HG03575 (cell line): ENCODE measurements at regions not wholly inside any gene's neighbourhood (a gene's known extent, or its start where the extent isn't known, plus 50 kb on each side); places are given as distances from the start of the nearest gene placed in this dataset.
A peak's percentile ranks its signal among the peaks of the same experiment; 100 is the strongest.

ENCODE experiments used
- ATAC-seq: cut with Tn5 transposase; IDR thresholded peaks from one replicate; pipeline ENCODE4 v1.9.1; 2021; ENCODE audit not compliant: unreplicated experiment, insufficient number of reproducible peaks, low FRiP score; ENCODE audit errors: extremely low read depth

- no peak for ATAC-seq
Observed at GRCh38 chr2:221197225-221197856, 374.8 kb downstream of the EPHA4 start.

DNA sequence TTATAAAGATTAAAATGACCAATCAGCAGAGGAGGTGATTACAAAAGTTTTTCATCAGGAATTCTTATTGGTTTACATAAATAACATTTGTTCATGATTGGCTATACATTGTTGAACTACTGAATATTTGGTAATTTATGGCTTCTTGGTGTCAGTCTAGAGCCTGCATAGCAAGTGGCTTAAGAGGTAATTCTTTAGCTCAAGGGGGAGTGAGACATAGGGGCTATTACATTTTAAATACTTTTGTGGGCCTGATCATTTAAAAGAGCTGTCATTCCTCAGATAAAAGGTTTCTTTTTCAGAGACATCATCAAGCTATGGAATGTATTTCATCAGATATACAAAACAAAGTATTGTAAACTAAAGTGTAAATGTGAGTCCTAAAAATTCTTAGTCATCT lies 373.8 kb downstream of the EPHA4 start:
- ATAC-seq, result no peak

GRCh38 chr2:221200184-221200839 lies 371.8 kb downstream of the EPHA4 start:
- no peak for ATAC-seq

- ATAC-seq, result no peak
Observed at GRCh38 chr2:221202431-221202830, 369.7 kb downstream of the EPHA4 start.

DNA sequence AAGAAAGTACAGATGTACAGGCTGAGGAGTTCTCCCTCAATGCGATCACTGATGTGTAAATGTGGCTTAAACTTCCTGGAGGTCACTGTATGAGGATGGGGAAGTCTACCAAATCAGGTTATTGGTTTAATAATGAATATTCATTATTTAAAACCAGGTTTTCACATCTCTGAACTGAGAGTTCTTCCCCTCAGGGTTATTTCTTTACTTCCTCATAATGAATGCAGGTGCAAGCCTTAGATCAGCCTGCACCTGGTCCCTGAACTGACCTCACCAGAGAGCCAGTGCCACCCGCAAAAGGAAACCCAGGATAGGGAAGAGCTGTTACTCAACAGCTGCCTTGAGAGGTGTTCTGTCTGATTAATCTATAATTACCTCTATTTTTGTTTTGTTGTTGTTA lies 369.0 kb downstream of the EPHA4 start:
- peak; percentile 67 for ATAC-seq

GRCh38 chr2:221203856-221204255 lies 368.2 kb downstream of the EPHA4 start:
- no peak for ATAC-seq

- ATAC-seq, result no peak
Observed at GRCh38 chr2:221204699-221205098, 367.4 kb downstream of the EPHA4 start.

DNA sequence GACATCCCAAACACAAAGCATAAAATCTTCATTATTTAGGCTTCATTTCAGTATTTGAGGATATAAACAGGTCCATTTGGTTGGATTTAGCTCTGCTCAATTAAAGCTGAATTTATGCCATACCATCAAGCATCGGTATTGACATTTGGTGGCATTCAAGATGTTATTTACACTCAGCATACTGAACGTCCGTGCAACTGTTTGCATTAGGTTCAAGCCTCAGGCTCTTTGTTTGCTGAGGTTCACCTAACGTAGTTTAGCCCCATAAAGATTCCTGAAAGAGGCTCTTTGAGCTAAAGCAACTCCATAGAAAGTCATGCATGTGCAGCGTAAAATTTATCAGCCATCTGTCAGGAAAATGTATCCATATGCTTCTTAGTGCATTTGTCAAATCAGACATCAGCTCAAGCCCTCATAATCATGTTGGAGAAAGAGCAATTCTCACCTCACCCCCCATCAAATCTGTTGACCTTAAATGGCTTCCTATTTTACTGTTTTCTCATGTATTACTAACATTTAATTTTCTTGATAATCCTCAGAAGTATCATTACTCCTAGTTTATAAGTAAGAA lies 366.9 kb downstream of the EPHA4 start:
- no peak for ATAC-seq

DNA sequence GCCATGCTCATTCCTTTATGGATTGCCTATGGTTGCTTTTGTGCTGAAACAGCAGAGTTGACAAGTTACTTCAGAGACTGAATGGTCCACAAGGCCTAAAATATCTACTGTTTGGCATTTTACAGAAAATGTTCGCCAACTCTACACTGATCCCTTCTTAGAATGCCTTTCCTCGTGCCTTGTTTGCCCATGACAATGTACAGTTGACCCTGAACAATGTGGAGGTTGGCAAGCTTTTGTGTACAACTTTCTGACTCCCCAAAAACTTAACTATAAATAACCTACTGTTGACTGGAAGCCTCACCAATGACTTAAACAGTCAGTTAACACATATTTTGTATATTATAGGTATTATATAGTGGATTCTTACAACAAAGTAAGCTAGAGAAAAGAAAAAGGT lies 361.4 kb downstream of the EPHA4 start:
- ATAC-seq, result no peak

- ATAC-seq, result no peak
Observed at GRCh38 chr2:221211653-221212052, 360.5 kb downstream of the EPHA4 start.

DNA sequence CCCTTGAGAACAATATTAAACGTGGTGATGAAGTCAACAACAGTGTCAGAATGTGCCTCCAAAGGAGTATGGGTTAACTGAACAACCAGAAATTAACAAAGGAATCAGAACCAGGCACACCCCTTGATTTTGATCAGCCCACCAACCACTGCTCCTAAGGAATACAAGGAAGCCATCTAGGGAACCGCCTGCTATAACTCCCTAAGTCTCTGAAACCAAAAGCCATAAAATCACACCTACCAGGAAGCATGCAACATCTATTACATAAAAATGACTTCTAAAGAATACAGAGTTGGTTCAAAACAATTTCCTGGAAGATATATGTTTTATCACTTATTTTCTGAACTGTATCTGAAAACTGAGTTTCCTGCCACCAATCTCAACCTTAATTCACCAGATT lies 360.0 kb downstream of the EPHA4 start:
- no peak for ATAC-seq

DNA sequence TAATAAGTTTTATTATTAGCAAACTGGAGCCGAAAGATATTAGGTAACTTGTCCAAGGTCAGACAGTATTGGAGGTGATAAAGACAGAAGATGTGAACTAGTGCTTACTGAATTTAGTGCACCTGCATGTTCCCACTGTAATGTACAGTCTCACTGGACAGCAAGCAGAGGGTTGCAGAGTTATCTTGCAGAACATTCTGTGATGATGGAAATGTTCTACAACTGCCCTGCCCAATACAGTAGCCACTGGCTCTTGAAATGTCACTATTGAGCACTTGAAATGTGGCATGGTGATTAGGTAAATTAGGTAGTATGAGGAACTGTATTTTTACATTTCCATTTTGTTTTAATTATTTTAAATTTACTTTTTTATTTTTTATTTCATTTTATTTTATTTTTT lies 356.6 kb downstream of the EPHA4 start:
- no peak for ATAC-seq

DNA sequence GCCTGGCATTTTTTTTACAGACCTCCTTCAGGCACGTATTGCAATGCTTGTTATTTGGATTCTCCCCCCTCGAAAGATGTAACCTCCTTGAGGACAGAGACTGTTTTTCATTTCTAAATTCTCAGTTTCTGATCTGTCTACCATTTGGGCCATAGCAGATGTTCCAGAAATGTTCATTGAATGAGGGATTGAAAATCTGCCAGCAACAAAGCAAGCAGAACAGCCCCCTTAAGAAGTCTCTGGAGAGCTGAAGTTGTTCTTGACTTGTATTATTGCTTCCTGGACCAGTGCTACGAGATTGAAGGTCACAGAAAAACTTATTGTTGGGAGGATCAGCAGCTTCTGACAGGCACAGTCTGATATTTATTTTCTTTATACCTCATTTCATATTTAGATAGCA lies 355.5 kb downstream of the EPHA4 start:
- ATAC-seq, result no peak

DNA sequence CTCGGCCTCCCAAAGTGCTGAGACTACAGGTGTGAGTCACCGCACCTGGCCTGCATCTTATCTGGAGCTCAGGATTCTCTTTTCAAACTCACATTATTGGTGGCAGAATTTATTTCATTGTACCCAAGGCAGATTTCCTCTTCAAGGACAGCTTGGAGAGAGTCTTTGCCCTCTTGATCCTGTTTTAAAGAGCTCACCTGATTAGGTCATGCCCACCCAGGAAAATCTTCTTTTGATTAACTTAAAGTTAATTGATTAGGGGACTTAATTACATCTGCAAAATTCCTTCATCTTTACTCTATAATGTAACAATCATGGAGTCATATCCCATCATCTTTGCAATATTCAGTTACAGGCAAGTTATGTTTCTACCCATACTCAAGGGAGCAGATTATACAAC lies 346.4 kb downstream of the EPHA4 start:
- no peak for ATAC-seq

DNA sequence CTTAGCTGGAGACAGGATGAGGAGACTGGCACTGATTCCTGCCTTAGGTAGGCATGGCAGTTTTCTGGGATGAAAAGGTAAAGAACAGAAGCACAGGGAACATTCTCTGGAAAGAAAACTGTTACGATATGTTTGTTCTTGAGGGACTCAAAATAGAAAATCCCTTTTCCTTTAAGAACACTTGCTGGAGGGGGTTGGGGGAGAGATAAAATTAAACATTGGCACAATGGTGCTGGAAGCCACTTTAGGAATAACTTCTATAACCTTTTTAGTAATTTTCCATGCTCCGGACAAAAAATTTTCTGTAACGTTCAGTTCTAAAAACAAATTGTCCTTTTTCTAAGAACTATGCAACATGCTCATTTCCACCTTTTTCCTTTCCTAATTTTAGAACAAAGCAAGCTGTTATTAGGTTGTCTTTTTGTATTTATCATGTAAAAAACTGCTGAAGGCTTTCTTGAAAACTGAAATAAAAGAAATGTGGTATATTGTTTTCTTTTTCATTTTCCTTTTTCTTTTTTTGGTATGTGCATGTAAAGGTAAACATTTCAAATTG lies 343.8 kb downstream of the EPHA4 start:
- no peak for ATAC-seq

- no peak for ATAC-seq
Observed at GRCh38 chr2:221229099-221229498, 343.0 kb downstream of the EPHA4 start.

- no peak for ATAC-seq
Observed at GRCh38 chr2:221231511-221231910, 340.6 kb downstream of the EPHA4 start.

DNA sequence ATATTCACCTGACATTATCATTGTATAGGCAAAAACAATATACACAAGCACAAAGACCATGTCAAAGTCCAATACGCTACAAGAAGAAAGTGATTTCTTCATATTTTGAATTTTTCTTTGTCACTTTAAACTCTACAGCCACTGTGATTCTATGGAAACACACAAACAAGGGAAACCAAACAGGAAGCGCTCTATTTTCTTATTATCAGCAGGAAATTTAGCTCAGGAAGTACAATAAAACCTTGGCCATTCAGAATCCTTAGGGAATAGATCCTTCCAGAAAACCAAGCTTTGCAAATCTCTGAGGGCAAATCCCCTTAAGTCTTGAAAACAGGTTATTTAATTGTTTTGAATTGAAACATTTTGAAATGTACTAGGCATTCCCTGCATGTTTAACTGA lies 336.2 kb downstream of the EPHA4 start:
- no peak for ATAC-seq

DNA sequence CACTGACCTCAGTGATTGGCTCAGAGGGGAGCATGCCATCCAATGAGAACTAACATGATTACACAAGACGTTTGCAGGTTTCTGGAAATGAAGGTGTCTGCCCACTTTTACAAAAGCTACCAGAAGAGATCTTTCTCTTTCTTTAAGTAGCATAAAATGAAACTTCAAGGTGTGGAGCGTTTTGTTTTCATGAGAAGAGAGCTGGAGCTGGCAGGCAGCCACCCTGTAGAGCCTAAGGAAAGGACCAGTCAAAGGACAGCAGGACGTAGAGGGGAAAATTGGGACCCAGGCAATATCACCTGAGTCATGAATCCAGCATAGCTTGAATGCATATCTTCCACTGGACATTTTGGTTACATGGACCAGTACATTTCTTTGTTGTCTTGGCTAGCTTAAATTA lies 331.0 kb downstream of the EPHA4 start:
- ATAC-seq, result no peak

DNA sequence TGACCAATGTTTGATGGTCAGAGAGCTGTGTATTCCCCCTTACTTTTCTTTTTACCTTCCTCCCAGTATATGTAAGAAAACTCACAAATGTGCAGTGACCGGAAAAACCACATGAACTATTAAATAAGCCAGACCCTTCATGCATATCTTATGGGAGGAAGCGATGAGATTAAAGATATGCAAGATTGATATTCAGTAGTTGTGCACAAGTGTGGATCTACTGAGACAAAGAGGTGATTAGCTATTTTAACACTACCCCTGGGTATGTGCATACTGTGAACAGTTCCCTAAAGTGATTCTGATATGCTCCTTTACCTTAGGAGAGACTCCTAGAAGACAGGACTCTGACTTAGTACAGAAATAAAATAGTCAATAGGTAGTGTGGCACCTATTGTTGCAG lies 328.3 kb downstream of the EPHA4 start:
- no peak for ATAC-seq
